Left lobe of liver (tissue), 2 donors: ENCODE measurements at regions not wholly inside any gene's neighbourhood (a gene's known extent, or its start where the extent isn't known, plus 50 kb on each side); places are given as distances from the start of the nearest gene placed in this dataset.
"Not testable (repeated sequence)": the region's sequence is repeated elsewhere in the genome, so short reads cannot be mapped to it uniquely, and the experiment has no call there.

Experiments
- ATAC-seq: fragments of 200-7000 bp; cut with Tn5 transposase; one replicate; pipeline ENCODE4 v1.9.1; 2020; ENCODE audit warnings: mild to moderate bottlenecking, moderate library complexity
- DNase-seq: peaks from one replicate; pipeline ENCODE4 v3.0.0-alpha.2; 2020; ENCODE audit warnings: low spot score
- donor health status: DM: no; HTN: no; CAD: no; lungs with moderate emphysema.
- donor health status: DM: no; HTN: yes; CAD: no.

DNA sequence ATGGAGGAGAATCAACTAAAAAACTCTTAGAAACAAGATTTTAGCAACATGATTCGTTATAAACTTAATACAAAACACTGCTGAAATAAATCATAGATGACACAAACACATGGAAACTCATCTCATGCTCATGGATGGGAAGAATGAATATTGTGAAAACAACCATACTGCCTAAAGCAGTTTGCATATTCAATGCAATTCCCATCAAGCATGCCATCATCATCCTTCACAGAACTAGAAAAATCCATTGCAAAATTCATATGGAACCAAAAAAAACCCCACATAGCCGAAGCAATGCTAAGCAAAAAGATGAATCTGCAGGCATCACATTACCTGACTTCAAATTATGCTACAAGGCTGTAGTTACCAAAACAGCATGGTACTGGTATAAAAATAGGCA is 1015.8 kb upstream of the GRIA3 start:
- DNase-seq (no peak), ATAC-seq (no peak)

DNA sequence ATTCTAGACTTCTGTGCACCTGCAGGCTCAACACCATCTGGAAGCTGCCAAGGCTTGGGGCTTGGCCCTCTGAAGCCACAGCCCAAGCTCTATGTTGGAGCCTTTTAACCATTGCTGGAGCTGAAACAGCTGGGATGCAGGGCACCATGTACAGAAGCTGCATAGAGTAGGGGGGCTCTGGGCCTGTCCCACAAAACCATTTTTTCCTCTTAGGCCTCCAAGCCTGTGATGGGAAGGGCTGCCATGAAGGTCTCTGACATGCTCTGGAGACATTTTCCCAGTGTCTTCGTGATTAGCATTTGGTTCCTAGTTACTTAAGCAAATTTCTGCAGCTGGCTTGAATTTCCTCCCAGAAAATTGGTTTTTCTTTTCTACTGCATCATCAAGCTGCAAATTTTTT is 999.3 kb upstream of the GRIA3 start:
- DNase-seq (no peak), ATAC-seq (no peak)

DNA sequence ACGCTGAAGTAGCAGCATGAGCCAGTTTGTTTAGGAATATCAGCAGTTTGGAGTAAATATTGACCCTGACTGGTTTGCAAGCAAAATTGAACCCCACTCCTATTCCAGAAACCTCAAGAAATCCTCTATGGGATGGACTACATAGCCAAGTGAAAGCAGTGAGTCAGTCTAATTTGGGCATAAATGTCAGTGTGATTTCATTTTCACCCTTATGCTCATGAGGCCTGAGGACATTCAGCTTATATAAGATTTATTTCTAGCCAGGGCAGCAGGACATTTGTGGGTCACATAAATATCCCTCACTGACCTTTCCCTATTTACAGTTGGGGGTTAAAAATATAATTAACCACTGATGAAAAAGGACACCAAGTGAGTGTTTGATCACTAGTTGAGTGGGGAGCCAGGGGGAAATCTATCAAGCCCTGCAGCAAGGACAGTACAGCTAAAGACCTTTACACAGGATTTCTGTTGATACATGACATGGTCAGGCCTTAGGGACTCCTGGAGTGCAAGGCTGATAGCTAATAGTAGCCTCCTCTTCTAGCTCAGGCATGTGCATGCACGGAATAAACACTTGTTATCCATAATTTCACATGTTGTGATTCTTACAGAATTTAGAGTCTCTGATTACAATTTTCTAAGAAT is 996.9 kb upstream of the GRIA3 start:
- DNase-seq, result no peak
- ATAC-seq, result no peak

DNA sequence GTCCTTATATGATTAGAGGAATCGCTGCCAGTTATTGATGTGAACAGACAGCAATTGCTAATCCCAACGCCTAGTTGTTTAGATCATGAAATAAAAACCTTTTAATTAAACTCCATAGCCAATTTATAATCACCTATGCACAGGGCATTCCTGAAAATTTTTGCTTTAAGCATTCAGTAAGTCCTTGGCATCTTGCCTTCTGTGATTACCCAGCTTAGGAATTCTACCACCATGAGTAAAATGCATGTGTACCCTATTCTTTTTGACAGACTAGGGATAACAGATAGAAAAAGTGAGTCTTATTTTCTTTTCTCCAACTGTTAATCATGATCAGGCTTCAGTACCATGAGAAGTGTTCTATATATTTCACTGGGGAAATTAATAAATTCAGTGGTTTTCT is 995.3 kb upstream of the GRIA3 start:
- DNase-seq (no peak), ATAC-seq (no peak)

DNA sequence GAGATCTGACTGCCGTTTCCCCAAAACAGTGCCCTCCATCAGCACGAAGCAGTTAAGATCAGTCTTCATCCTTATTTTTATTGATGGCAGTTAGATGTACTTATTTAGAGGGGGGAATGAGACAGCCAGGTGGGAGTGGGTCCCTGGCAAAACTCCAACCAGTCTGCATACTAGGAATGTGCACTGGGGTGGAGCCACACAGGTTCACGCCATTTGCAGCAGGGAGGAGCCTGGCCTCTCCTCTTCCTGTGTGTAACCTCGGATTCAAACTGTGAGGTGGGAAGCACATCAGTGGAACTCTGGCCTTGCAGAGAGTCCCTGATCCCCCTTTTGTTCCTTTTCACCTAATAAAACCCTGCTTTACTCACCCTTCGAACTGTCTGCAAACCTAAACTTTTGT is 987.7 kb upstream of the GRIA3 start:
- DNase-seq (no peak), ATAC-seq (no peak)

DNA sequence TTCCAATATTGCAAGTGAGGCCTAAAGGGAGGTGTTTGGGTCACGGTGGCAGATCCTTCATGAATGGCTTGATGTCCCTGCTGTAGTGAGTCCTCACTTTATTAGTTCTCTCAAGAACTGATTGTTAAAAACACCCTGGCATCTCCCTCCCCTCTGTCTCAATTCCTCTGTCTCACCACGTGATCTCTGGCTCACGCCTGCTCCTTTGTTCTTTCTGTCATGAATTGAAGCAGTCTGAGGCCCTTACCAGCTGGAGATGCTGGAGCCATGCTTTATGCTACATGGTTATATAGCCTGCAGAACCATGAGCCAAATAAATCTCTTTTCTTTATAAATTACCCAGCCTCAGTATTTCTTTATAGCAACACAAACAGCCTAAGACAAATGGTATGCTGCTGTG is 980.7 kb upstream of the GRIA3 start:
- no peak for ATAC-seq
- no peak for DNase-seq

DNA sequence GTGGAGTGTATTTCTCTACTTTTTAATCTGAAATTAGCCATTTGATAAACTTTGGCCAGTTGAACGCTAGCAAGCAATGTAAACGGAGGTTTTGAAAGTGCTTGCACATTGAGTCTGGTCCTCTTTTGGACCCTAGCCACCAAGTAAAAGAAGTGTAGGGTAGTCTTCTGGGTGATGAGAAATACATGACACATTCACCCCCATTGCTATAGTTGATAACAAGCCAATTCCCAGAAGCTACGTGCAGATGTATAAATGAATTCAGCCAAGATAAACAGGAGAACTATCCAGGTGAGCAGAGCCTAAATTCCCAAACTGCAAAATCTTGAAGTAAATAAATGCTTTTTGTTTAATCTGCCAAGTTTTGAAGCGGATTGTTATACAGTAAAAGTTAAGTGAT is 965.4 kb upstream of the GRIA3 start:
- DNase-seq (no peak), ATAC-seq (no peak)

DNA sequence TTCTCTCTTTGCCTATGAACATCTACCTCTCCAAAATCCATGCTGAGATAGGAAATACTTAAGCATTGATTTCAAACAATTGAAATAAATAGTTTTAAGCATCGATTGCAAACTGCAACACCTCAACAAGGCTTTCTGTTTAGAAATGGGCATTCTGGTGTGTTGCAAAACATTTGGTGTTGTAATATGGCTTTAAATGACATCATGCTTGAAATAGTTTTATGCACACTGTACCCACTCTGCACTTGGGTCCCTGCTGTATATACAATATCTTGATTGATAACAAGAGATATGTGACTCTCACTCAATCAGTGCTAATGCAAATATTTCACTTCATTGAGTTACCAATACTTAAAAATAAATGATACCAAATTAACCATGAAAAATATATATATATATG is 964.9 kb upstream of the GRIA3 start:
- DNase-seq (no peak), ATAC-seq (no peak)

DNA sequence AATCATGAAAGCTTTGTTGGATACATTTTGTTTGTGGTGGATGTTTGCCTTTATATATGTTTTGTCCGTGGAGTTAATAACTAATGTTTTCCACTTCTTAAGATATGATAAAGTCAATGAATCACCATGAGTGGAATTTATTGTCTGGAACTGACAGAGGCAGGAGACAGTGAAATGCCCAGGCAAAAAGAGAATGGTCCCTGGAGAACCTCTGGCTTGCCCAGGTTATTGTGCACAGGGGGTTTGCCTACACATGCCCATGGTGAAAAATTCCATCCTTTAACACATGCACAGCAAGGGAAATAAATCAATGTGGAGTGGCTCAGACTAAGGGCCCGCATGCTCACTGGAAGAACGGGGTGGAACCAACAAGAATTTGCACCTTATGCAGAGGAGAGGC is 964.3 kb upstream of the GRIA3 start:
- no peak for DNase-seq
- no peak for ATAC-seq

DNA sequence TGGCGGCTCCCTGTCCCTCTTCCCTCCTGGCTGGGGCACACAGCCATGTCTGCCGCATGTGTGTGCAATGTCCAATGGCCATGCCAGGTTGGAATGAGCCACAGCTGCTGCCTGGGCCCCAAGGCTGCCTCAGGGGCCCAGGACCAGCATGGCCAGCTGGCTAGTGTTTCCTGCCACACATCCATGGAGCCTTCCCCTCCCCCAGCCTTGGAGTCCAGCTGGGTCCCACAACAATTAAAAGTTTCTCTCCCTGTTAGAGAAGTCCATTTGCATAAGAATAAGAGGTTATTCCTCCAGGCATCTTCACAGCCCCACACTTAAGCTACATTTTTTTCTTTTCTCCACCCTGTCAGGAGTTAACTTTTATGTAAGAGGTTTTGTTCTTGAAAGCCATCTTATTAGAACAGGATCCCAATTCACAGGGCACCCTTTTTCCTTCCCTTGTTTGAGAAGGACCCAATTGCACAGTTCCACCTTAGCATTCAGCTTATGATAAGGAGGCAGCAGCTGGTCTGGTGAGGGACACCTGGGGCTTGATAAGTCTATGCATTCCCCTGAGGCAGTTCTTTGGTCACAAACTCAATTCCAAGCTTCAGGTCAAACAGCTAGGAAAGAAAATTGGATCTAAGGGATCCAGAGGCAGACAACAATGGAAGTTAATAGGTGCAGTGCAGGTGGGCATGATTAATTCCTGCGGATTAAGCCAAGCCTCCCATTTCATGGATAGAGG is 963.3 kb upstream of the GRIA3 start:
- no peak for DNase-seq
- no peak for ATAC-seq

DNA sequence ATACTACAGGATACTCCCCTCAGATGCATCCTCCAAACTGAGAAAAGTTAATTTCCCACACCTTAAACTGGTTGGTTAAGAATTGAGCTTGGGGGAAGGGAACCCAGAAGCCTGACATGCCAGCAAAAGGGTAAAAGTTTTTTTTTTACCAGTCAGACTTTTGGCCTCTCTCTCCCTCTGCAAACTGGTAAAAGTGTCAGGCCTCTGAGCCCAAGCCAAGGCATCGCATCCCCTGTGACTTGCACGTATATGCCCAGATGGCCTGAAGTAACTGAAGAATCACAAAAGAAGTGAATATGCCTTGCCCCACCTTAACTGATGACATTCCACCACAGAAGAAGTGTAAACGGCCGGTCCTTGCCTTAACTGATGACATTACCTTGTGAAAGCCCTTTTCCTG is 962.3 kb upstream of the GRIA3 start:
- not testable (repeated sequence) for DNase-seq, ATAC-seq

DNA sequence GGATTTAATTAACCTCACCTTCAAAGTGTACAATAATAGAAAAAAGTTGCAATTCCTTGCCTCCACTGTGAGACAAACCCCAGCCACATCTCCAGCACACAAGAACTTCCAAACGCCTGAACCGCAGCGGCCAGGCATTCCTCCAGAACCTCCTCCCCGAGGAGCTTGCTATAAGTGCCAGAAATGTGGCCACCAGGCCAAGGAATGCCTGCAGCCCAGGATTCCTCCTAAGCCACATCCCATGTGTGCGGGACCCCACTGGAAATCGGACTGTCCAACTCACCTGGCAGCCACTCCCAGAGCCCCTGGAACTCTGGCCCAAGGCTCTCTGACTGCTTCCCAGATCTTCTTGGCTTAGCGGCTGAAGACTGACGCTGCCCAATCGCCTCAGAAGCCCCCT is 959.9 kb upstream of the GRIA3 start:
- ATAC-seq, DNase-seq: not testable (repeated sequence)

DNA sequence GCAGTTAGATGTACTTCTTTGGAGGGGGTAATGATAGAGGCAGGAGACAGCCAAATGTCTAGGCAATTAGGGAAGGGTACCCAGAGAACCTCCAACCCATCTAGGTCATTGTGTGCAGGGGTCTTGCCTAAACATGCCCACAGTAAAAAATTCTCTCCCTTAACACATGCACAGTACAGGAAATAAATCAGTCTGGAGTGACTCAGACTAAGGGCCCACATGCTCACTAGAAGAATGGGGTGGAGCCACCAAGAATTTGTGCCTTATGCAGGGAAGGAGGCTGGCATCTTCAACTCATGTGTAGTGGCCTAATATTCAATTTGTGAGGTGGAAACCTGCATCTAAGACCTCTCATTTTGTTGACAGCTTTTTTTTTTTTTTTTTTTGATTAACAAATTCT is 945.3 kb upstream of the GRIA3 start:
- ATAC-seq (no peak), DNase-seq (no peak)

DNA sequence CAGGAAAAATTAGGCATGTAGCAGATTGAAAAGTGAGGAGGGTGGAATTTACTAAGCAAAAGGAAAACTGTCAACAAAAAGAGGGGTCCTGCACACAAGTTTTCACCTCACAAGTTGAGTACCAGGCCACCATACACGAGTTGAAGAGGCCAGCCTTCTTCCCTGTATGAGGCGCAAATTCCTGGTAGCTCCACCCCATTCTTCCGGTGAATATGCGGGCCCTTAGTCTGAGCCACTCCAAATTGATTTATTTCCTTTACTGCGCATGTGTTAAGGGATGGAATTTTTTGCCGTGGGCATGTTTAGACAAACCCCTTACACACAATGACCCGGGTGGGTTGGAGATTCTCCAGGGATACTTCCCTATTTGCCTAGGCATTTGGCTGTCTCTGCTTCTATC is 942.1 kb upstream of the GRIA3 start:
- ATAC-seq, result no peak
- no peak for DNase-seq

DNA sequence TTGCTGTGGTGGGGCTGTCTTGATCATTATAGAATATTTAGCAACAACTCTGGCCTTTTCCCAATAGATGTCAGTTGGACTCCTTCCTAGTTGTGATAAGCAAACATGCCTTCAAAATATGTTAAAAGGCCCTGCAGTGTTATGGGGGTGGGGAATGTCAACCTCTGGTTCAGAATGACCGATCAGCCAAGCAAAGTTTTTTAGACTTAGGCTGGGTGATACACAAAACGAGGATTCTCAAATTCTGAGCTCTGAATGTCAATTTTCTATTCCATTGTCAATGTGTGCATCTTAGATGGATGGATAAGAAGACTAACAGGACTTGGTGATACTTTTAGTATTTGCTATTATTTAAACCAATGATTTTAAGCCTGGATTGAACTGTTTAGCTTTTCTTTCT is 940.0 kb upstream of the GRIA3 start:
- ATAC-seq (no peak), DNase-seq (no peak)

DNA sequence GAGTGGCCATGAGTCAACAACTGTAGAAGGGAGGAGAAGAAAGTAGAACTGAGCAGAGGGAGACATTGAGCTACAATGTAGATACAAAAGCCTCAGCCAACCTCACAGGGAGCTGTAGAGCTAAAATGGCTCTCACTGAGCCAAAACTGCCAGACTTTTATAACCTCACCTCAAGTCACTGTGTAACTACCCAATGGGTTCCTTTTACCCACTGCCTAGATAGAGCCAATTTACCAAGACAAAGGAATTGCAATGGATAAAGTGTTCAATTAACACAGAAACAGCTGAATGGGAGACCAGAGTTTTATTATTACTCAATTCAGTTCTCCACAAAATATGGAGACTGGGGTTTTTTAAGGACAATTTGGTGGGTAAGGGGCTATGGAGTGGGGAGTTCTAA is 938.9 kb upstream of the GRIA3 start:
- DNase-seq, result no peak
- ATAC-seq, result no peak

DNA sequence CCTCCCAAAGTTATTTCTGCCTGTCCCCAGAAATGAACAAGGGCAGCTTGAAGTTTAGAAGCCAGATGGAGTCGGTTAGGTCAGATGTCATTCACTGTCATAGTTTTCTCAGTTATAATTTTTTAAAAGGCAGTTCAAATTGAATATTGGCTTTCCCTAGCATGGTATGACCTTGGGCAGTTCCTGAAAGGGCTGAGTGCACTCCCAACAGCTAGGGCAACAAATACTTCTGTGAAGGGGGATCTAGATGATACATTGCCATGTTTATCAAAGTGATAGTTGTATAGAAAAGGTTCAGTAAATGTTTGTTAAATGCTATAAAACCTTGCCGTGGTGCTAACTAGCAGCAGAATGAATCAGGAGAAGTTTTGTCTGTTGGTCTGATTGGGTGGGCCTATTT is 938.1 kb upstream of the GRIA3 start:
- no peak for ATAC-seq
- DNase-seq, result no peak

DNA sequence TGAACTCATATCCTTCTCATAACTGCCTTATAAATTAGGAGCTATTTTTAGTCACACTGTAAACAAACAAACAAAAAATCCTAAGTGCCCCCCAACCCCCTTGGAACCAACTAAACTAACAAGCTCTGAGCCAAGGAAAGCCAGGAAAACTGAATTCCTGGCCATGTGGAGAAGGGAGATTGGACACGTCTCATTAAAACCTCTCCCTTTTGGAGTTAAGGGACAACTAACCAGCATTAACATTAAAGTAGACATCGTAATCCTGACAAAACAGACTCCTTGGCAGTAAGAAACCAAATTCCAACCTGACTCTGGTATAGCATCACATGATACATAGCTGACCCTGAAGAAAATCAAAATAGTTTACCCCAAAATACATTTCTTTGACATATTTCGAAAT is 937.1 kb upstream of the GRIA3 start:
- no peak for DNase-seq

DNA sequence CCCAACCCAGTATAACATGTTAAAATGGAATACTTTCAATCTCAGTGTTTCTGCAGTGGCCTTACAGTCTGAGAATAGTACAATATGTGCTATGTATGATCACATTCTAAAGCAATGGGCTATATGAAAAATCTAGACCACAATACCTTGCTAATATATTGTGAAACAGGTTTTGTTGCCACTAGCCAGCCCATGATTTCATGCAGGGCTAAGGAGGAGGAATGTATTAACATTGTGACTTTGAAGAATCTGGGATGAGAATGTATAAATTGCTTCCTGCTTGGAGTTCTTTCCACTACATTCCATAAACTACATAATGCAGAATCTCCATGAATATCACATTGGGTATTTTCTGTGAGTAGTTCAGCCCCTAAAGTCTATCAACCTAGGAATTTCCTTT is 935.4 kb upstream of the GRIA3 start:
- ATAC-seq, result no peak
- no peak for DNase-seq

More for the DNA sequence above, 937.1 kb upstream of the GRIA3 start:
- ATAC-seq, result no peak

DNA sequence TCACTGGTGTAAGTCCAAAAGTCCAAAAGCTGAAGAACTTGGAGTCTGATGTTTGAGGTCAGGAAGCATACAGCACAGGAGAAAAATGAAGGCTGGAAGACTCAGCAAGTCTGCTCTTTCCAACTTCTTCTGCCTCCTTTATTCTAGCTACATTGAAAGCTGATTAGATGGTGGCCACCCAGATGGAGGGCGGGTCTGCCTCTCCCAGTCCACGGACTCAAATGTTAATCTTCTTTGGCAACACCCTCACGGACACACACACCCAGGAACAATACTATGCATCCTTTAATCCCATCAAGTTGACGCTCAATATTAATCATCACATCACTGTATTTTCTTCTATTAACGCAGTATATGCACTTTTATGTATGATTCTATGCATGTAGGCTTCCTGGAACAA is 931.6 kb upstream of the GRIA3 start:
- no peak for ATAC-seq
- no peak for DNase-seq

DNA sequence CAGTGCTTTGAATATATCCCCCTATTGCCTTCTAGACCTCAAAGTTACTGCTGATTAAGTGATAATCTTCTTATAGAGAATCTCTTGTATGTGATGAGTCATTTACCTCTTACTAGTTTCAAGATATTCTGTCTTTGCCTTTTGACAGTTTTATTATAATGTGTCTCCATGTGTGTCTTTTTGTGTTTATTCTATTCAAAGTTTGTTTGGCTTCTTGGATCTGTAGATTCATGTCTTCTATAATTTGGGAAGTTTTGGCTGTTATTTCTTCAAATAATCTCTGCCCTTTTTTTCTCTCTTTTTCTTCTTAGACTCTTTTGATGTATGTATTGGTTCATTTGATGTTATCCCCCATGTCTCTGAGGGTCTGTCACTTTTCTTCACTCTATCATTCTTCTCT is 915.7 kb upstream of the GRIA3 start:
- DNase-seq, result no peak
- no peak for ATAC-seq

DNA sequence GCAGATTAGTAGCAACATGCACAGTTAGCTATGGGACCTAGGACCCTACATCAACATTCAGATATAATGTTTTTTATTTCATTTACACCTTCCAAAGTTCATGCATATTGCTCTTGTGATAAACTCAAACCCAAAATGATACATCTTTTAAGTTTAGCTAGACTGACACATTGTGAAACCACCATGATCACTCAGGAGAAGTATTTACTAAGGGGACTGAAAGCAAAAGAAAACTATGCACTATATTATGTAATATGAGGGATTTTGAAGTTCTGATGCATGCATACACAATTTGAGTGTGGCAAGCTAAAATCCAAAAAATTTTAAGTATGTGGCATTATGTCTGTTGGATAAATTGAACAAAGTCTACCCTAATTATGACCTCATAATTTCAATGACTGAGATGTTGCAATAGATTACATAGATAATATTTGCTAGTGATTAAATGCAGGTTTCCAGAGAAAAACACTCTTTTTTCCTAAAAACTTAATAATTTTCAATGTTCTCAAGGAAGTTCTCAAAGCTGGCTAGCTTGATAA is 914.8 kb upstream of the GRIA3 start:
- ATAC-seq (no peak), DNase-seq (no peak)
